Cardiac muscle cell (in vitro differentiated cells and primary cell): ENCODE measurements at regions not wholly inside any gene's neighbourhood (a gene's known extent, or its start where the extent isn't known, plus 50 kb on each side); places are given as distances from the start of the nearest gene placed in this dataset.

Experiments
- DNase-seq, 2 donors: peaks; one replicate each; pipeline versions ENCODE4 v3.0.0 to v3.0.0-alpha.2; 2010 to 2017; ENCODE audit warnings: low read depth in 1 of 2, low spot score in 1 of 2
- H3K27ac ChIP-seq: fragments of 200-600 bp; sonication (generic); 2 replicates; pipeline ENCODE4 v1.5.1; 2016
- H3K27me3 ChIP-seq: fragments of 200-600 bp; sonication (generic); 2 replicates; pipeline ENCODE4 v1.6.0; 2016; ENCODE audit warnings: control low read depth
- H3K36me3 ChIP-seq: fragments of 200-600 bp; sonication (generic); 2 replicates; pipeline ENCODE4 v1.5.1; 2016; ENCODE audit warnings: control low read depth
- H3K4me1 ChIP-seq: fragments of 200-600 bp; sonication (generic); 2 replicates; pipeline ENCODE4 v1.8.1; 2017; ENCODE audit warnings: low read depth, mild to moderate bottlenecking, mixed run types
- H3K4me3 ChIP-seq: fragments of 200-600 bp; sonication (generic); 2 replicates; pipeline ENCODE4 v1.5.1; 2016; ENCODE audit warnings: mild to moderate bottlenecking
- H3K9me3 ChIP-seq: fragments of 200-600 bp; sonication (generic); 2 replicates; pipeline ENCODE4 v1.5.1; 2017; ENCODE audit warnings: low read depth, mild to moderate bottlenecking, control low read depth
- TF ChIP-seq, protein P1 (sequence below): IDR thresholded peaks from 2 replicates; pipeline ENCODE4 v1.5.1; 2012; ENCODE audit warnings: low read depth, mild to moderate bottlenecking, low read length

DNA sequence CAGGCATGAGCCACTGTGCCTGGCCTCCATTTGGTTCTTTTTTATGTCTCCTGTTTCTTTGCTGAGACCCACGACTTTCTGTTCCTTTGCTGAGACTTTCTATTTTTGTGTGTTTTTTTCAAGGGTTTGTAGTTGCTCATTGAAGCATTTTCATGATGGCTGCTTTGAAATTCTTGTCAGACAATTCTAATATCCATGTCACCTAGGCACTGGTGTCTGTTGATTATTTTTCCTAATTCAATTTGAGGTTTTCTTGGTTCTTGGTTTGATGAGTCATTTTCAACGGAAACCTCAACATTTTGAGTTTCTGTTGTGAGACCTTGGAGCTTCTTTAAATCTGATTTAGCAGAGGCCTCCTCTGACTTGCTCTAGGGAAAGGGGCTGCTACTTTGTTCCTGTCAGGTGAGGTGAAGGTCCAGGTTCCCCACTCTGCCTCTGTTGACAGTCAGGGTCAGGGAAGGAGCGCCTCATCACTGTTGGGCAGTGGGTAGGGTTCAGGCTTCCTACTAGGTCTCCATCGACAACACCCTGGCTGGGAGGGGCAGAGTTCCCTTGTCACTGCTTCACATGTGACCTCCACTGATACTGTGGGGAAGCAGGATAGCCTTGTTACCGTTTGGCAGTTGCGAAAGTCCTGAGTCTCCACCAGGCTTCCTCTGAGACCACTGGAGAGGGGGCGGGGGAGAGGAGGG, 66.1 kb upstream of the SMOX start:
- Histone ChIP-seq H3K27ac (peak overlapping the region; percentile 37), H3K9me3 (no peaks in the 10 kb centered on the region), H3K36me3 (no peaks in the 10 kb centered on the region), H3K27me3 (no peaks in the 10 kb centered on the region), H3K4me3 (no peak overlapping the region), H3K4me1 (peaks cover 14% of the 10 kb centered on the region)
- peak; percentile 73 to 93 for DNase-seq
- TF ChIP-seq, protein P1, sequence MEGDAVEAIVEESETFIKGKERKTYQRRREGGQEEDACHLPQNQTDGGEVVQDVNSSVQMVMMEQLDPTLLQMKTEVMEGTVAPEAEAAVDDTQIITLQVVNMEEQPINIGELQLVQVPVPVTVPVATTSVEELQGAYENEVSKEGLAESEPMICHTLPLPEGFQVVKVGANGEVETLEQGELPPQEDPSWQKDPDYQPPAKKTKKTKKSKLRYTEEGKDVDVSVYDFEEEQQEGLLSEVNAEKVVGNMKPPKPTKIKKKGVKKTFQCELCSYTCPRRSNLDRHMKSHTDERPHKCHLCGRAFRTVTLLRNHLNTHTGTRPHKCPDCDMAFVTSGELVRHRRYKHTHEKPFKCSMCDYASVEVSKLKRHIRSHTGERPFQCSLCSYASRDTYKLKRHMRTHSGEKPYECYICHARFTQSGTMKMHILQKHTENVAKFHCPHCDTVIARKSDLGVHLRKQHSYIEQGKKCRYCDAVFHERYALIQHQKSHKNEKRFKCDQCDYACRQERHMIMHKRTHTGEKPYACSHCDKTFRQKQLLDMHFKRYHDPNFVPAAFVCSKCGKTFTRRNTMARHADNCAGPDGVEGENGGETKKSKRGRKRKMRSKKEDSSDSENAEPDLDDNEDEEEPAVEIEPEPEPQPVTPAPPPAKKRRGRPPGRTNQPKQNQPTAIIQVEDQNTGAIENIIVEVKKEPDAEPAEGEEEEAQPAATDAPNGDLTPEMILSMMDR = no peak

DNA sequence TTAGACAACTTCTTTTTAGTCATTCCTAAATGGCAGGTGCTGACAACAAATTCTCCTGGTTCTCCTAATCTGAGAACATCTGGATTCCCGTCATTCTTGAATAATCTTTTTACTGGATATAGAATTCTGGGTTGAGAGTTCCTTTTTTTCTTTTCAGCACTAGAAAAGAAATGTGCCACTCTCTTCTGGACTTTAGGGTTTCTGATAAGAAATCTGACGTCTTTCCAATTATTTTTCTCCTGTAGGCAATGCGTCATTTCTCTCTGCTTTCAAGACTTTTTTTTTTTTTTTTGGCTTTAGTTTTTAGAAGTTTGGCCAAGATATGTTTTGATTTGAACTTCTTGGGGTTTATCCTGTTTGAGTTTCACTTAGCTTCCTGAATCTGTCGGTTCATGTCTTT, 66.1 kb upstream of the RNF24 start:
- Histone ChIP-seq H3K27ac (no peak overlapping the region), H3K4me1 (peaks cover 14% of the 10 kb centered on the region), H3K27me3 (no peaks in the 10 kb centered on the region), H3K4me3 (no peak overlapping the region), H3K36me3 (no peaks in the 10 kb centered on the region), H3K9me3 (no peaks in the 10 kb centered on the region)
- DNase-seq = peak in 1 of 2 donors; percentile 87
- TF ChIP-seq, protein P1 = no peak

DNA sequence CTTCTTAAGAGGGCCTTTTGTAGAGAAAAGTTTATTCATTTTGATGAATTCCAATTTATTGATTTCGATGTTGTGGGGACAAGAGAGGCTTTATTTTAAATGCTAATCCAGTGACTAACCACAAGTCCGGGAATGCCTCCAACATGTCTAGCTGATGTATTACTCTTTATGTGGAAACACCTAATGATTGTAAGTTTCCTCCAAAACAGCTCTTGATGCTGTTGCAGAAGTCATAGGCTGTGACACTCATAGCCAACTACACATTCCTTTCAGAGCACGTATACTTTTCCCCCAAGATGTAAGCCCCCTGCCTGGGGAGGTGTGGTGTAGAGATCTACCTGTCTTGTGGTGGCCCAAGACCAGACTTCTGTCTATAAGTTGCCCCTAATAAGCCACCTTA, 61.3 kb upstream of the RNF24 start:
- H3K4me3 ChIP-seq = no peak overlapping the region
- H3K27me3 ChIP-seq = no peaks in the 10 kb centered on the region
- H3K4me1 ChIP-seq = peaks cover 4% of the 10 kb centered on the region
- H3K36me3 ChIP-seq = no peaks in the 10 kb centered on the region
- H3K9me3 ChIP-seq = no peaks in the 10 kb centered on the region
- no peak overlapping the region for H3K27ac ChIP-seq
- TF ChIP-seq, protein P1 = no peak
- peak in 1 of 2 donors; percentile 85 for DNase-seq

DNA sequence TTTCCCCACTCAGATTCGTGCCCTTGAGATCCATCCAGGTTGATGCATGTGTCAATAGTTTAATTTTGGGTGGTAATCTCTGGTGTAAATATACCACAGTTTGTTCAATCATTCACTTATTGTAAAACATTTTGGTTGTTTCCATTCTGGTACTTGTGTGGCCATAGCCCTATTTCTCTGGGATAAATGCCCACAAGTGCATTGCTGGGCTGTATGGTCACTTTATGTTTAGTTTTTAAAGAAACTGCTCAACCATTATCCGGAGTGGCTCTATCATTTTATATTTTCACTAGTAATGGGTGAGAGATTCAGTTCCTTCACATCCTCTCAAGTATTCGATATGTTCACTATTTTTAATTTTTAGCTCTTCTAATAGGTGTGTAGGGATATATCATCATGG, 60.7 kb upstream of the RNF24 start:
- DNase-seq = no peak
- no peak overlapping the region for H3K4me3 ChIP-seq
- H3K27me3 ChIP-seq = no peaks in the 10 kb centered on the region
- no peaks in the 10 kb centered on the region for H3K36me3 ChIP-seq
- H3K27ac ChIP-seq = no peak overlapping the region
- H3K9me3 ChIP-seq = no peaks in the 10 kb centered on the region
- TF ChIP-seq, protein P1 = no peak
- H3K4me1 ChIP-seq = peaks cover 4% of the 10 kb centered on the region

DNA sequence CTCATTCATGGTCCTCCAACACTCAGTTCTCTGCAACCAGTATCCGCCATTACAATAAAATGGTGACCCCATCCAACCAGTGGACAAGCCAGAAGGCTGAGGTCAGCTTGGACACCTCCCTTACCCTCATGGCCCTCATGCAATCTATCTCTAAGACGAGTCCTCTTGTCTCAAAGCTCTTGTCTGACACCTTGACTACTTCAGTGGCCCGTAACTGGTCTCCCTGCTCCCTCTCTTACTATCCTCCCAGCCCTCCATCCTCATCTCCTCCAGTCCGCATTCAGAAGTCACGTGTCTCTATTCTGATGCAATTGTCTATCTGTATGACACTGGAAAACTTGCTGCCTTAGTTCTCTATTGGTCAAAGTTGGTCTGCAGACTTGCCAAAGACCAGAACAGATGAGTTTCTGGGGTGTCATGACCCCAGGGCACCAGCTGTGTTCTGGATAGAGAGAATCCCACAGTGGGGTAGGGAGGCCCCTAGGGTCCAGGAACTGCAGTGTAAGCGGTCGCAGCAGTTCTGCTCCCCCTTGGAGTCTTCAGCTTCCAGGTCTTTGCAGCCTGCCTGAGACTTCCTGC, 59.6 kb upstream of the RNF24 start:
- no peak for DNase-seq
- no peaks in the 10 kb centered on the region for H3K9me3 ChIP-seq
- TF ChIP-seq, protein P1 = no peak
- H3K4me3 ChIP-seq = no peak overlapping the region
- H3K27me3 ChIP-seq = no peaks in the 10 kb centered on the region
- H3K36me3 ChIP-seq = no peaks in the 10 kb centered on the region
- H3K4me1 ChIP-seq = peaks cover 4% of the 10 kb centered on the region
- no peak overlapping the region for H3K27ac ChIP-seq
